Aorta (tissue), 5 donors: ENCODE measurements at regions not wholly inside any gene's neighbourhood (a gene's known extent, or its start where the extent isn't known, plus 50 kb on each side); places are given as distances from the start of the nearest gene placed in this dataset.
A peak's percentile ranks its signal among the peaks of the same experiment; 100 is the strongest.

Experiments used
- ATAC-seq: fragments of 200-7000 bp; cut with Tn5 transposase; one replicate; pipeline ENCODE4 v1.9.1; 2022; ENCODE audit warnings: moderate library complexity; ENCODE audit not compliant: low FRiP score
- DNase-seq, 2 donors: peaks; one replicate each; pipeline ENCODE4 v3.0.0-alpha.2; 2020
- H3K27ac ChIP-seq, 2 donors: one replicate each; pipeline ENCODE4 v1.5.1; 2013; ENCODE audit warnings: low read length in 2 of 2, mild to moderate bottlenecking in 2 of 2, moderate library complexity in 2 of 2, control low read depth in 1 of 2, inconsistent platforms in 1 of 2, low read depth in 1 of 2
- H3K27me3 ChIP-seq, 2 donors: one replicate each; pipeline ENCODE4 v1.6.1; 2013; ENCODE audit warnings: control low read depth in 1 of 2, low read length in 1 of 2, mild to moderate bottlenecking in 1 of 2, moderate library complexity in 1 of 2; ENCODE audit not compliant: insufficient read depth in 2 of 2, control insufficient read depth in 1 of 2
- H3K36me3 ChIP-seq, 2 donors: one replicate each; pipeline ENCODE4 v1.6.1; 2013; ENCODE audit warnings: control low read depth in 1 of 2, low read length in 1 of 2, mild to moderate bottlenecking in 1 of 2; ENCODE audit not compliant: insufficient read depth in 2 of 2, control insufficient read depth in 1 of 2
- H3K4me1 ChIP-seq, 2 donors: one replicate each; pipeline ENCODE4 v1.6.1; 2013; ENCODE audit warnings: low read length in 2 of 2, control low read depth in 1 of 2, mild to moderate bottlenecking in 1 of 2, moderate library complexity in 1 of 2; ENCODE audit not compliant: insufficient read depth in 2 of 2, control insufficient read depth in 1 of 2
- H3K4me3 ChIP-seq, 2 donors: one replicate each; pipeline ENCODE4 v1.5.1; 2013; ENCODE audit warnings: low read length in 2 of 2, control low read depth in 1 of 2, mild to moderate bottlenecking in 1 of 2
- H3K9me3 ChIP-seq: one replicate; pipeline ENCODE4 v1.6.1; 2013; ENCODE audit warnings: mild to moderate bottlenecking, low read length; ENCODE audit not compliant: control insufficient read depth
- WGBS, 2 donors: extraction: QIAGEN DNeasy Blood & Tissue Kit; methylation state at CpG; one replicate each; pipeline ENCODE4 v1.1.7; 2013; 5-methylcytosine and 5-hydroxymethylcytosine counted together
- intact Hi-C, 2 donors: fragments of 100-400 bp; cut with DNase I; formaldehyde crosslinking; loops; one replicate each; pipeline versions ENCODE4 v1.14.2 to v1.15.0; 2022
- donor health status: healthy with polysubstance abuse.
- donor health status: Bipolar disorder and iron deficiency.
- donor health status: DM: no; HTN: no; CAD: no.
- donor health status: DM: no; HTN: no; CAD: no.
- donor health status: DM: yes; HTN: yes; CAD: no.

GRCh38 chr16:62177351-62178203 is 141.3 kb upstream of the CDH8 start:
- H3K27ac ChIP-seq = no peak overlapping the region
- ATAC-seq = no peak
- intact Hi-C loops = no loop called here
- H3K27me3 ChIP-seq = no peaks in the 10 kb centered on the region
- no peaks in the 10 kb centered on the region for H3K4me1 ChIP-seq
- WGBS, 2 donors = 63 to 74% methylated on average over 11 of the region's 11 CpGs
- H3K4me3 ChIP-seq = no peak overlapping the region
- H3K9me3 ChIP-seq = no peaks in the 10 kb centered on the region
- no peaks in the 10 kb centered on the region for H3K36me3 ChIP-seq
- no peak for DNase-seq

DNA sequence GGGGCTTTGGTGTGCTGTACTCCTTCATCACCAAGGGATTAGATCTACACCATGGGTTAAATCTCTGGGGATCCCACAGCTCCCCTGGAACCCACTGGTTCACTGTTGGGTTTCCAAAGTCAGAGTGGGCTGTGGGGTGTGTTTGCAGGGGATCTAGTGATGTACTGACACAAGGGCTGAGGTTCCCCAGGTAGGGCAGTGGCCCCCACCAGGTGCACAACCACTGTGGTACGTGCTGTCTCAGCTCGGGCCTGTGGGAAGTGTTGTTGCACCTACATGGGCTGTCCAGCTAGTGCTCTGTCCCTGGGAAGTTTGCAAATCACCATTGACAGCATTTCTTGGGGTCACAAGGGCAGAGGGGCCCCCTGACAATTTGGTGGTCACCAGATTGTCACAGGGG is 134.4 kb upstream of the CDH8 start:
- 80 to 83% methylated on average over 2 of the region's 2 CpGs for WGBS, 2 donors
- H3K27me3 ChIP-seq = no peaks in the 10 kb centered on the region
- H3K9me3 ChIP-seq = no peaks in the 10 kb centered on the region
- no peak overlapping the region for H3K4me3 ChIP-seq
- H3K36me3 ChIP-seq = no peaks in the 10 kb centered on the region
- DNase-seq (no peak), ATAC-seq (no peak)
- intact Hi-C loops = no loop called here
- H3K4me1 ChIP-seq = no peaks in the 10 kb centered on the region
- no peak overlapping the region for H3K27ac ChIP-seq

DNA sequence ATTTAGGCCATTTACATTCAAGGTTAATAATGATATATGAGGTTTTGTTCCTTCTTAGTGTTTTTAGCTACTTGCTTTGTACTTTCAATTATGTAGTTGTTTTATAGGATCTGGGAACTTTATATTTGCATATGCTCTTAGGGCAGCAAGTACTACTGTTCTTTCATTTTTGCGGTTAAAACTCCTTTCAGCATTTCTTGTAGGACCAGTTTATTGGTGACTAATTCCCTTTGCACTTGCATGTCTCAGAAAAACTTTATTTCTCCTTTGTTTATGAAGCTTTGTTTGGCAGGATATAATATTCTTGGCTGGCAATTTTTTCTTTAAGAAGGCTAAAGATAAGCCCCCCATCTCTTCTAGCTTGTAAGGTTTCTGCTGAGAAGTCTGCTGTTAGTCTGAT is 131.3 kb upstream of the CDH8 start:
- intact Hi-C loops = no loop called here
- DNase-seq = no peak
- 94 to 95% methylated on average over 1 of the region's 1 CpG for WGBS, 2 donors

DNA sequence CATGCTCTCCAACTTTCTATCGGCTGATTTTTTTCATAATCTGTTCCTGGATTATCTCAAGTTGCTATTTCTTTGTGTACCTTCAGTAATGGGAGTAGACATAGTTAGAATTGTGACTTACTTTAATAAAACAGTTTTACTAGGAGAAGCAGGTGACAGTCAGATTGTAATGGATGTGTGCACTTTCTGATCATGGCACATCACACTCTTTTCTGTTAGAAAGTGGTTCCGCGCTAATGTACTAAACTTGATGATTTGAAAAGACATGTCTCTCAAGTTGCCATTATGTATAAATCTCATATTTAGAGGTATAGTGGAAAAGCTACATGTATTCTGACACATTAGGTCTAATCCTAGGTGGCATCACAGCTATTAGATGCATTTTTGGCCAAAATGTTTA is 121.3 kb upstream of the CDH8 start:
- no peaks in the 10 kb centered on the region for H3K27me3 ChIP-seq
- H3K4me1 ChIP-seq = no peaks in the 10 kb centered on the region
- H3K36me3 ChIP-seq = no peaks in the 10 kb centered on the region
- no peak overlapping the region for H3K4me3 ChIP-seq
- WGBS, 2 donors = 84 to 85% methylated on average over 3 of the region's 3 CpGs
- intact Hi-C loops = no loop called here
- ATAC-seq (no peak), DNase-seq (no peak)
- no peak overlapping the region for H3K27ac ChIP-seq
- no peaks in the 10 kb centered on the region for H3K9me3 ChIP-seq

More for the DNA sequence above, 131.3 kb upstream of the CDH8 start:
- no peaks in the 10 kb centered on the region for H3K9me3 ChIP-seq
- H3K4me1 ChIP-seq = no peaks in the 10 kb centered on the region
- H3K27me3 ChIP-seq = no peaks in the 10 kb centered on the region
- no peaks in the 10 kb centered on the region for H3K36me3 ChIP-seq
- no peak for ATAC-seq
- no peak overlapping the region for H3K27ac ChIP-seq
- H3K4me3 ChIP-seq = no peak overlapping the region

- H3K36me3 ChIP-seq = no peaks in the 10 kb centered on the region
- no peaks in the 10 kb centered on the region for H3K9me3 ChIP-seq
- no peak for DNase-seq
- WGBS, 2 donors = 67 to 70% methylated on average over 2 of the region's 2 CpGs
- H3K27ac ChIP-seq = no peak overlapping the region
- H3K27me3 ChIP-seq = no peaks in the 10 kb centered on the region
- intact Hi-C loops = no loop called here
- no peak for ATAC-seq
- H3K4me3 ChIP-seq = no peak overlapping the region
- H3K4me1 ChIP-seq = no peaks in the 10 kb centered on the region
Observed at GRCh38 chr16:62156971-62157370, 120.7 kb upstream of the CDH8 start.

GRCh38 chr16:62149631-62150030 is 113.4 kb upstream of the CDH8 start:
- no peak for ATAC-seq
- DNase-seq = no peak
- Histone ChIP-seq H3K4me3 (no peak overlapping the region), H3K27ac (no peak overlapping the region), H3K36me3 (no peaks in the 10 kb centered on the region), H3K9me3 (no peaks in the 10 kb centered on the region), H3K4me1 (no peaks in the 10 kb centered on the region), H3K27me3 (no peaks in the 10 kb centered on the region)
- intact Hi-C loops = no loop called here

GRCh38 chr16:62137996-62138395 is 101.8 kb upstream of the CDH8 start:
- intact Hi-C loops = no loop called here
- Histone ChIP-seq H3K4me1 (peaks cover 0 to 3% of the 10 kb centered on the region in 2 donors), H3K27me3 (no peaks in the 10 kb centered on the region), H3K27ac (peak overlapping the region in 1 of 2 donors; percentile 67), H3K9me3 (peaks cover 2% of the 10 kb centered on the region), H3K4me3 (no peak overlapping the region), H3K36me3 (no peaks in the 10 kb centered on the region)
- 3 to 6% methylated on average over 3 of the region's 3 CpGs for WGBS, 2 donors
- DNase-seq = no peak
- ATAC-seq = no peak

- intact Hi-C loops = no loop called here
- ATAC-seq (no peak), DNase-seq (no peak)
- Histone ChIP-seq H3K27ac (no peak overlapping the region), H3K36me3 (no peaks in the 10 kb centered on the region), H3K4me3 (no peak overlapping the region), H3K9me3 (peaks cover 2% of the 10 kb centered on the region), H3K27me3 (no peaks in the 10 kb centered on the region), H3K4me1 (peaks cover 0 to 3% of the 10 kb centered on the region in 2 donors)
- 69 to 73% methylated on average over 2 of the region's 2 CpGs for WGBS, 2 donors
Observed at GRCh38 chr16:62135911-62136310, 99.7 kb upstream of the CDH8 start.

DNA sequence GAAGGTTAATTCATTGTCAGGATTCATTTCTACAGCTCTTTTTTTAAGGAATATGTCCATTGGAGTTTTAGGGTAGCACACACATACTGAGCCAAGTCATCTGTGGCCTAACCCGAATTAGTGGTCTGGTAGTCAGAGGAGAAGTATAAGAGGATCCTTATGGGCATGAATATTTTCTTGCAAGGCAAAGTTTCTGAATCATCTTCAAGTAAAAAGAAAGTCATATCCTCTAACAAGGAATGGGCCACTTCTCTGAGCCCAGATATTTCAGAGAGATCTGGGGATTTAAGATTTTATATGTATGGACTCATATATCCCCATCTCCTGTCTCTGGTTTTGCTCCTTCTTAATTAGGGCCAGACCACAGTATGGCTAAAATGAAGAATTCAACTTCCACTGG is 99.2 kb upstream of the CDH8 start:
- Histone ChIP-seq H3K36me3 (no peaks in the 10 kb centered on the region), H3K27ac (no peak overlapping the region), H3K27me3 (no peaks in the 10 kb centered on the region), H3K9me3 (peaks cover 2% of the 10 kb centered on the region), H3K4me3 (no peak overlapping the region), H3K4me1 (peaks cover 0 to 3% of the 10 kb centered on the region in 2 donors)
- intact Hi-C loops = no loop called here
- WGBS, 2 donors = 89 to 100% methylated on average over 1 of the region's 1 CpG
- ATAC-seq = no peak
- DNase-seq = no peak
